GM21360 (cell line): ENCODE measurements at regions not wholly inside any gene's neighbourhood (a gene's known extent, or its start where the extent isn't known, plus 50 kb on each side); places are given as distances from the start of the nearest gene placed in this dataset.
A peak's percentile ranks its signal among the peaks of the same experiment; 100 is the strongest.

ENCODE experiments used
- ATAC-seq: cut with Tn5 transposase; IDR thresholded peaks from one replicate; pipeline ENCODE4 v1.9.1; 2021; ENCODE audit warnings: mild to moderate bottlenecking, moderate library complexity; ENCODE audit not compliant: unreplicated experiment

DNA sequence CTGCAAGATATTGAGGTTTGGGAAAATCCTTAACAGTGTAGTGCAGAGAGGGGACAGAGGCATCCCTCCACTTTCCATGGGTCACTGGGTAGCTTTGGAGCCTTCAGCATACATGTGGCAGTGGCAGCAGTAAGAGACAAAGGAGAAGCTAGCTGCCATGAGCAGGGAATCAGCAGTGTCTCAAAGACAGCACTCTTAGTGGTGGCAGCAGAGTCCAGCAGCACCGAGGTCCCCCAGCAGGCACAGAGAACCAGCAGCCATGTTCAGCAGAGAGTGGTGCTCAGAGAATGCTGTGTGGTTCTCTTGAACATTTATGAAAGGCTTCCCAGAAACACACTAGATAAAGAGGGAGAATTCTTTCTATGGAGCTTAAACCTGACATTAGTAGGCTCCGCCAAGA, 308.5 kb downstream of the CENPC start:
- no peak for ATAC-seq

DNA sequence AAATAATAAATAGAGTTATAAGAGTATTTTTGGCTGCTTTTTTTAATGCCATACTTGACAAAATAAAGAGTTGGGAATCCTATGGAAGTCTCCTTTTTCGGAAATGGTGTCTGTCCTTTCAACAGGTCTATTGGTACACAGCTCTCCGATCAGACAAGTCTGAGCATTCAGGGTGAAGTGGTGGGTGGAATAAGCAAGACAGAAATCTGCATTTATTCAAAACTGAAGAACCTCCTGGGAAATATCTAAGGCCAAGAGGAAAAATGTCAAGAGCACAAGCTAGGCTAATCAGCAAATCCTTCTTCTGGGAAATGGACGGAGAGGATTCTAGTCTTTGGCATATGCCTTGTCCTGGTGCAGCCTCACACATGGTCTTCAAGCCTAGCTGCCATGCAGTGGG, 309.0 kb downstream of the CENPC start:
- no peak for ATAC-seq

DNA sequence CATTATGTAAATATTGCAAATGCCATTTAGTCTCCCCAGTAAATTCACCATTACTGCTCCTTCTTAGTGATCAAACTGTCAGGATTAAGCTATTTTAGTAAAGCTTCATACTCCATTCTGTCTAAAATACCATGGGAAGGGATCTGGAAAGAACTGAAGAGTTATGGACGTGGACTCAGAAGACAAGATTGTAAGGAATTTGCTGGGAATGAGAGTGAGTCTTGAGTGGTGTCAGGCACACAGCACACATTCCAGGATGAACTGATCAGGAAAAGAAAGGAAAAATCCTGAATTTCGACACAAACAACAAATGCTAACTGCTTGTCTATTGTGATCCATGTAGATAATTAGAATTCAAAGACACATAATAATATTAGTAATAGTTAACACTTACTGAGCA, 311.0 kb downstream of the CENPC start:
- ATAC-seq: no peak

DNA sequence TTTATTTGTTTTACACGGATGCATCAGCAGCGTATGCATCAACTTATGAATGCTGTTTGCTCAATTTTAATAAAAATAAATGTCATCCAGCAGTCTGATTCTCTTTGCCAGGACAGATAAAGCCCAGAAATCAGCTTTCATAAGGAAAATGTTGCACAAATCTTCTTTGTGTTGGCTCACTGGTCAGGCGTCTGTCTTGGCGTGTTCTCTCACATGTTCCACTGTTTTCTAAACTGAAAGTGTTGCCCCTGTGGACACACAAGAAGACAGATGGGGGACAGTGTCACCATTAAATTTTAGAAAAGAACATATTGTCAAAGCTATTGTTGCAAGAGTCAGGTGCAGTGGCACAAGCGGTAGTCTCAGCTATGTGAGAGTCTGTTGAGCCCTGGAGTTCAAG, 316.2 kb downstream of the CENPC start:
- ATAC-seq: no peak

DNA sequence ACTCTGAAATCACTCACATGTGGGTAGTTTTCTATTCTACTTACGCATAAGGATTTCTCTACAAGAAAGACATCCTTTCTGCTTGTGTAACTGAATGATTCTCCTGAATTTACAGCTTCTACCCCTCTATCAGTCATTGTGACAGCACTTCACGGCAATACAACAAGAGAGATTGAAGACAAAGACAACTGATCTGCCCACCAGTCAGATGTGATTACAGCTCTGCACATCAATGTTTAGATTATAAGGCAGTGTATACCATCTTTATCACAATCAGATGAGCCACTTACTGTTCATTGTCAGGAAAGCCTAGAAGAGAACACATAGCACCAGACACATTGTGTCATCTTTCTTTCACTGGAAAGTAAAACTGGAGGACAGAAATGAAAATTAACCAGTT, 324.4 kb downstream of the CENPC start:
- no peak for ATAC-seq

DNA sequence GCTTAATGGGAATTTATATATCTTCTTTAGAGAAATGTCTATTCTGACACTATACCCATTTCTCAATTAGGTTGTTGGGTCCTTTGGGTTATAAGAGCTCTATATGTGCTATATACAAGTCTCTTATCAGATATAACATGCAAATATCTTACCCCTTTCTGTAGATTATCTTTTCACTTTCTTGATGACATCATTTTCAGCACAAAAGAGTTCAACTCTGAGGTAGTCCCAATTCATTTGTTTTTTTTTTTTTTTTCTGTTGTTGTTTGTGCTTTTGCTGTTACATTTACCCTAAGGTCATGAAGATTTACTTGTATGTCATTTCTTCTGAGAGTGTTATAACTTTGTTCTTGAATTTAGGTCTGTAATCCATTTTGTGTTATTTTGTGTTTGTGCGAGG, 326.4 kb downstream of the CENPC start:
- ATAC-seq: no peak

DNA sequence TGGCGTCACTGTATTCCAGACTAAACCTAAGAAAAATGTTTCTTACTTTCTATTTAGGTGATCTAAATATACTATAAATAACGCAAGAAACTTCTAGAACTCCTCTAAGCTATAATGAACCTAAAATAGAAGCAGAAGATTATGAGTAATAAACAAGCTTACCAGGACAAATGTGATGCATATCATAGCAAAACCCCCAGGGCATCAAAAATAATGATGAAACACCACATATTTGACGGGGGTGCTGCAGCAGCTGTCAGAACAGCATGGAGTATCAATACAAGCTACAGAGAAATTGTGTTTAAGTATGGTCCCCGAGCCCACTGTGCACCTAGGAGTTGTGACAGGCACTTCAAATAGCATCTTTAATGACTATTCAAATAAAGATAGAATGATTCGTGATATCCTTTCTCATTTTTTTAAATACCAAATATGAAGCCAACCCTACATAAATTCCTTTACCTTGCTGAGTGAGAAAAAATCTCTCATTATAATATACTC, 337.3 kb downstream of the CENPC start:
- no peak for ATAC-seq

DNA sequence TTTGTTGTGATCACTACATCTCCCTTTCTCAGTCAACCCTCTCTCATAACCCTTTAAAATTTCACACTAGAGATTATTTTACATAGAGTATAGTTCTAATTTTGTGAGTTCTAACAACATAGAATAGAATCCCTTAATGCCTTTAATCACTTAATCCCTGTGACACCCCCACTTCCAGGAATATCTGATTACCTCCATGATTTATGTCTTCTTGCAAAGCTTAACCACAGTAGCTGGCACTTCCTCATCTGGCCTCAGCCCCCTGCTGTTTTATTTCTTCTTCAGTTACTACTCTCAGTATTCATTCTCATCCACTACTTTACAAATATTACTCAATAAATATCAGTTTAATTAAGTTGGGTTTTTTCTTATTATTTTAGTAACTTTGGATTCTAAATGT, 340.9 kb downstream of the CENPC start:
- no peak for ATAC-seq

DNA sequence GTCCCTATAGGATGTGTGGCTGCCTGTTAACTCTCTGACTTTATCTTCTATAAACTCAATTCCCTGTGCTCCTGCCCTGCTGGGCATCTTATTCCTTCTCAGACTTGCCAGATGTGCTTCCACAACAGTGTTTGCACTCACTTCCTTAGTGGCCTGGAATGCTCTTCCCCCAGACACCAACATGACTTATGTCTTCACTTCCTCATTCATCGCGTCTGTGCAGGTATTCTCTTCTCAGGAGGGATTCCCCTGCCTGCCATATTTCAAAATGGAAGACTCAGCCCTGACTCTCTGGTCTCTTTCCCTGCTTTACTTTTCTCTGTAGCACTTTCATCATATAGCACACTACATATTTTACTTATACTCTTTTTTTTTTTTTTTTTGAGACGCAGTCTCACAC, 344.0 kb downstream of the CENPC start:
- no peak for ATAC-seq

DNA sequence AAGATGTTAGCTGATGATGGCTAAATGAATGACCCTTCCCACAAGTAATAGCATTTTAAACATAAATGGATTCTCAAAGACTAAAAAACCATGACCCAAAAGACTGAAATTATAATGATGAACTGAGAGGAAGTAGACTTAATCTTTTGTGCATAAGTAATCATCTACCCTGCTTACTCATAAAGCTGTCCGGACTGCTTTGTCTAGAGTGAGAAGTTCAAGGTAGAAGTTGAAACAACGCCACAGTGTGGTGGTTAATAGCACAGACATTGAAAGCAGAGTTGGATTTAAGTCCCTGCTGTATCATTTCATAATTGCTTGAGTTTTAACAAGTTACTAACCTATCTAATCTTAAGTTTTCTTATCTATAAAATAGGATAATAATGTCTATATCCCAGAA, 346.6 kb downstream of the CENPC start:
- peak; percentile 65 for ATAC-seq

DNA sequence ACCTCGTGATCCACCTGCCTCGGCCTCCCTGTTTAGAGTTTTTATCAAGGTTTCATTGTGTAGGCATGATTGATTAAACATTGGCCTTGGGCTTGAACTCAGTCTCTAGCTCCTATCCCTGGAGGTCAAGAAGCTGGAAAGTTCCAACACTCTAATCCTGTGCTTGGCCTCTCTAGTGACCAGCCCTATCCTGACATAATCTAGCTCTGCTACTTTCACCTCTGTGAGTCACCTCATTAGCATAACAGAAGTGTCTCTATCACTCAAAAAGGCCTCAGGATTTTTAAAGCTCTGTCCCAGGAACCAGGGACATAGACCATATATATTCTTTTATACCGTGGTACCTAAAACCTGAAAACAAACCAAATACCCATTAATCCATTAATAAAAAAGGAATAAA, 377.5 kb downstream of the CENPC start:
- ATAC-seq: no peak

DNA sequence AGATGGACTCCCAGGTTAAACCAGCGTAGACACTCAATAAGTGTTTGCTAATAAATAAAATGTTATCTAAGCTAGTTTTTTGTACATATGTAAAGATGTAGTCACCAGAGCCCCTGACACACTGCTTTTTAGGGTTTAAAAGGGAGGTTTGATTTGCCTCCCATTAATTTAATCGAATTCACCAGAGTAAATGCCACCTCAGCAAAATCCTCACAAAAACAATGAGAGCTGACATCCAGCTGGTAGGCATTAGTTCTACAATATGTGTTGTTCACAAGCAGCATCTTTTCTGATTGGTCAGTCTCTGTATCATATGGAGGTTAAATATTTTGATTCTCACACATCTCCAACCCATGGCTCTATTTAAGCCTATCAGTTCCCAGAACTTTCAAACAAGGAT, 382.6 kb downstream of the CENPC start:
- ATAC-seq: no peak

DNA sequence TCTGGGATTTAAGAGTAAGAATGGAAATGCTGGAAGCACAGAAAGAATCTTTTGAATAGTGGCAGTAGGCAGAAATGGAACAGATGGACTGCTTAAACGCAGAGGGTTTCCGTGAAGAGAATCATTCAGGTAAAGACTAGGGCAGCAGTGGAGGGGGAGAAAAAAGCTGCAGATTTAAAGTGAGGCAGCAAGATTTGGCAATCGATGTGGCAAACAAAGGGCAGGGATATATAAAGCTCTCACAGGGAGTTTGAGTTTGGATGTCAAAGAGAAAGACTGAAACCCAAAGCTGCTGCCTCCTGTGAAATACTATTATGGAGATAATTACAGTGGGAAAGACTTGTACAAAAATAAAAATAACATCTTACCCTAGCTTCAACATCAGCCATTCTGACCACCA, 384.0 kb downstream of the CENPC start:
- no peak for ATAC-seq

DNA sequence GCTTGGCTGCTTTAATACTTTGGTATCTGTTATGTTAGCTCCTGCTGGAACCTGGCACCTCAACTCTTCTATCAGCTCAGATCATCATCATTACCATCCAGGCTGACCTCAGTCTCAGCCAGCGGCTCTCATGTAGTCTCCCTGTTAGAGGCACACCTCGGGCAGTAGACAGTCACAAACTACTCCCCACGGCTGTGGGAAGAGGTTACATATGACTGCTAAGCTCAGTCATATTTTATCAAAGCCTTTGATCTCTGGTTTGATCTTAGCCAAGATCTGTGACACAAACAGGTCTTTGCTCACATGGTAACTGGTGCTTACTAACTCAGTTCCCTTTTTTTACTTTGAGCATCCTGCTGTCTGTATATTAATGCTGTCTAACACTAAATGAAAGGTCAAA, 384.9 kb downstream of the CENPC start:
- no peak for ATAC-seq

DNA sequence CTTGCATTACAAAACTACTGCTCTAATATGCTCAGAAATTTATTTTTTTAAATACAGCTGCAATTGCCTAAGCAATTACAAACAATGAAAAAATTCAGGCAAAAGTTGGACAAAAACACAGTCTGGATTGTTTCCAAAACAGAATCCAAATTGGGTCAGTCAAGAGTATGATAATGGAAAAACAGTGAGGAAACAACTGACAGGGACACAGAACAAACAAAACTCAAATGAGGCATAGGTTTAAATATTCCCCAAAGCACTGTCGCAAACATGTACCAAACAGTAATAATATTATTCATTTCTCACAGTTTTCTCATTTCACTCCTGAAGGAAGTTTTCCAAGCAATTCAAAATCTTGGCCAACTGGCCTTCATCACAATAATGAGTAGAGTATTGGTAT, 386.6 kb downstream of the CENPC start:
- ATAC-seq: no peak

DNA sequence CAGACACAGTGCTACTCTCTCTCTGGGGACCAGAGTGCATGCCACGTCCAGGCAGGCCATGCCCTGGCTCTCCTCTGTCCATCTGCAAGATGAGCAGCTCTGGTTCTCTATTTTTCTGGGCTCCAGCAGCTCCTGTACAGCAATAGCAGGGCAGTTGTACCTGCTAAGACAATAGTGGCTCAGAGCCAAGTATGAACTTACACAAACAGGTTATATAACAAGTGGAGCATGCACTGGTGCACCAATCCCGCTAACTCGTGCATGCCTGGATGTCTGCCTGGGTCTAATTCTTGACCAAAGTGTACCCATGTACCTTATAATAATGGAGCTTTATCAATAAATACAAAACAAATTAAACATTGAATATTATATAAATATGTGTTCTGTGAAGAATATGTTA, 392.3 kb downstream of the CENPC start:
- ATAC-seq: no peak

DNA sequence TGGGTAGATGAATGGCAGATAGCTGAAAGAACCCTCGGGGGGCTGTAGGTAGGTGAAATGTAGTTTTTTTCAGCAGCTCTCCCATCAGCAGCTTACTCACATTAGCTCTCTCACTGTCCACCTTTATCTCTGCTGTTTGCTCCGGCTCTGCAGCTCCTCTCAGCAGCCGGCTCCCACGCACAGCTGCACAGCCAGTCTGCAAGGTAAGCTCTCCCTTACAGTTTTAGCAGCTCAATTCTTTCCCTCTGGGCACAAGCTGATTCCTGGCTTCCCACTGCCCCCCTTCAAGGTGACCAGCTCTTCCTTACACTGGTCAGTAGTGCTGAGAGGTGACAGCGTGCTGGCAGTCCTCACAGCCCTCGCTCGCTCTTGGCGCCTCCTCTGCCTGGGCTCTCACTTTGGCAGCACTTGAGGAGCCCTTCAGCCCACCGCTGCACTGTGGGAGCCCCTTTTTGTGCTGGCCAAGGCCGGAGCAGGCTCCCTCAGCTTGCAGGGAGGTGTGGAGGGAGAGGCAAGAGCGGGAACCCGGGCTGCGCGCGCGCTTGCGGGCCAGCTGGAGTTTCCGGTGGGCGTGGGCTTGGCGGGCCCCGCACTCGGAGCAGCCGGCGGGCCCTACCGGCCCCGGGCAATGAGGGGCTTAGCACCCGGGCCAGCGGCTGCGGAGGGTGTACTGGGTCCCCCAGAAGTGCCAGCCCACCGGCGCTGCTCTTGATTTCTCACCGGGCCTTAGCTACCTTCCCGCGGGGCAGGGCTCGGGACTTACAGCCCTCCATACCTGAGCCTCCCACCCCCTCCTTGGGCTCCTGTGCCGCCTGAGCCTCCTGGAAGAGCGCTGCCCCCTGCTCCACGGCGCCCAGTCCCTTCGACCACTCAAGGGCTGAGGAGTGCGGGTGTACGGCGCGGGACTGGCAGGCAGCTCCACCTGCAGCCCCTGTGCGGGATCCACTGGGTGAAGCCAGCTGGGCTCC, 393.6 kb downstream of the CENPC start:
- no peak for ATAC-seq

DNA sequence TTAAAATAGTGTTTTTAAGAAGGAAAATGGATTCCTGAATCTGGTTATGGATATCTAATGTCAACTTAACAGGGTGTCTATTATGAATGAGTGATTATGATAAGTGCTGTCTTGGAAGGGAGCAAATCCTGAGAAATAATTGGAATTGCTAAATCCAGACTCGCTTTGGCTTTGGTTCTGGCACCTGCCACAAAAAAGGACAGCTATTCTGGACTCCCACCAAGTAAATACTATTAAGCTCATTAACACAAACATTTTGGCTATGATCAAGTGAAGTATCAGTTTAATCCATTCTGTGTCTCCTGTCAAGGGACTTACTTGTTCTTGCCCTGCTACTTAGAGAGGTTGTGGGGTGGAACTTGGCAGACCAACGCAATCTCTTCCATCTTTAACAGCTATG, 403.7 kb downstream of the CENPC start:
- ATAC-seq: no peak

DNA sequence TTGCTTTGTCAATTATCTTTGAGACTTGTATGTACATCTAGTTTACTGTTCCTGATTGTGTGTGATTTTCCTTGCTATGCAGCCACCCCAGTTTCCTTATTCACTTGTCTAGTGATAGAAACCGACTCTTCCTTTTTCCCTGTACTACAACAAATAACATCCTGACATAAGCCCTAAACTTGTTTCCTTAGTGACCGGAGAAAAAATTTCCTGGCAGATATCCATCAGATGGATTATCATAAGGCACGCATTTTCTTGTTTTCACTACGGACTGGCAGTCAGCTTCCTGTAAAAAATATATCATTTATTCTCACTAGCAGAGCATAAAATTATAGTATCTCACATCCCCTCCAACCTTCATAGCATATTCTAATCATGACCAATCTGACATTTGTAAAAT, 410.7 kb downstream of the CENPC start:
- no peak for ATAC-seq

DNA sequence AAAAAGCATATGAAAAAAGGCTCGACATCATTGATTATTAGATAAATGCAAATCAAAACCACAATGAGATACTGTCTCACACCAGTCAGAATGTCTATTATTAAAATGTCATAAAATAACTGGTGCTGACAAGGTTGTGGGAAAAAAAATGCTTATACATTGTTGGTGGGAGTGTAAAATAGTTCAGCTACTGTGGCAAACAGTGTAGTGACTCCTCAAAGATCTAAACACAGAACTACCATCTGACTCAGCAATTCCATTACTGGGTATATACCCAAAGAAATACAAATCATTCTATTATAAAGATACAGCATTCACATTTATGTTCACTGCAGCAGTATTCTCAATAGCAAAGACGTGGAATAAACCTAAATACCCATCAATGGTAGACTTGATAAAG, 412.1 kb downstream of the CENPC start:
- ATAC-seq: no peak

DNA sequence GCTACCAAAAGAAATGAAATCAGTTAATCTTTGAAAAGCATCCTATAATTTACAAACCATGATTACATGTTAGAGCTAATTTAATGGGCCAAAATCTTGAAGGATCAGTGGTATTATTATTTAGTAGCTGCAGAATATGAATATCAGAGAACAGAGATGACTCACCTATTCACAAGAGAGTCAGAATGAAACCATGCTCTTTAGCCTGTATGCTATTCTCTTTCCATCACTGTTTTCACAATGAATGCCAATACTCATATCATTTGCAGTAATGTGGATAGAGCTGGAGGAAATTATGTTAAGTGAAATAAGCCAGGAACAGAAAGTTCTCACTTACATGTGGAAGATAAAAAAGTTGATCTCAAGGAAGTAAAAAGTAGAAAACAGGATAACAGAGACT, 414.1 kb downstream of the CENPC start:
- peak; percentile 100 for ATAC-seq

DNA sequence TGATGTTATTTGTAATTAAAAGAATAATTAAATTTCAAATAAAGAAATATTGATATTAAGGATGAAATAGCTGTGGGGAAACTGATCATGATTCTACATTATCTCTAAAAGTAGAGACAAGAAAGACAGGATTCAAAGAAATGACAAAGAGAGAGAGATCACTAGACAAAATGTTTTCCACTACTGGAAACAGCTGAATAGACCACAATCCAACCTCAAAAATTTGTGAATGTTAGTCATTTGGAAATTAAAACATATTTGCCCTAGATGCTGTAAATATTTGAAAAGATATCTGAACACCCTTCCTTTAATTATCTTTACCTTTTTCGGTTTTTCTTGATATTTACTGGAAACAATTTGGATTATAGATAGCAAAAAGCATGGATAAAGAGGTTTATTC, 414.9 kb downstream of the CENPC start:
- ATAC-seq: no peak

DNA sequence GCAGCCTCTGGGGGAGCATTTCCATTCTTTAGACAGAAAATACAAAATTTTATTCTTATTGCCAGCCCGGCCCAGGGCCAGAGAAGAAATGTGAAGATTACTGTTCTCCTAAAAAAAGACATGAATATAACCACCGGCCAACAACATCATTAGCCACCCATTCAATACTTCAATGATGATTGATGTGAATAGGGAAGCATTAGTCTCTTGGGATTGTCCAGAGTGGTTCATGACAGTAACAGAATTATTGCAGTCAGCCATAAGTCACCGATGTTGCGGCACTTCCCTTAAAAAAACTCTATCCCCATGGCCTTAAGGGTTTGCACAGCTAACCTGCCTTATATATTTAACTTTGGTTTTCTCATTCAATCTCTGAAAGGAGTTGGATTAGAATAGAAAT, 418.7 kb downstream of the CENPC start:
- no peak for ATAC-seq
